ENCODE measurements at regions not wholly inside any gene's neighbourhood (a gene's known extent, or its start where the extent isn't known, plus 50 kb on each side); places are given as distances from the start of the nearest gene placed in this dataset.
A peak's percentile ranks its signal among the peaks of the same experiment; 100 is the strongest.

DNA sequence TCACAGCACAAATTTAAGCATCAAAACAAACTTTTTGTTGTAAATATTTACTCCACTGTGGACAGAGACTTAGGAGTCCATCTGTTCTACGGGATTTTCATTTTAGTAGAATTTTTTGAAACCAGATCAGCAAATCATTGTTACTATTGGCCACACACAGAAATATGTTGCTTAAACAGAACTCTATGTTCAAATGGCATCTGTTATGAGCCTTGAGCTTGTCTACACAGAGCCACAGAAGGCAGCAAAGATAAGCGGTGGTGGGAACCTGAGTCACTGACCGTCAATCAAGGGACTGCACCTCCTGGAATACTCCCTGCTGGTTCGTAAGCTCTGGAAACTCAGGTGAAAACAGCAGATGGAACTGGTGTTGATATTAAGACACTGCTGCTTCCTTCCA lies 156.8 kb downstream of the TMEM200C start:
- TF ChIP-seq, protein P1, sequence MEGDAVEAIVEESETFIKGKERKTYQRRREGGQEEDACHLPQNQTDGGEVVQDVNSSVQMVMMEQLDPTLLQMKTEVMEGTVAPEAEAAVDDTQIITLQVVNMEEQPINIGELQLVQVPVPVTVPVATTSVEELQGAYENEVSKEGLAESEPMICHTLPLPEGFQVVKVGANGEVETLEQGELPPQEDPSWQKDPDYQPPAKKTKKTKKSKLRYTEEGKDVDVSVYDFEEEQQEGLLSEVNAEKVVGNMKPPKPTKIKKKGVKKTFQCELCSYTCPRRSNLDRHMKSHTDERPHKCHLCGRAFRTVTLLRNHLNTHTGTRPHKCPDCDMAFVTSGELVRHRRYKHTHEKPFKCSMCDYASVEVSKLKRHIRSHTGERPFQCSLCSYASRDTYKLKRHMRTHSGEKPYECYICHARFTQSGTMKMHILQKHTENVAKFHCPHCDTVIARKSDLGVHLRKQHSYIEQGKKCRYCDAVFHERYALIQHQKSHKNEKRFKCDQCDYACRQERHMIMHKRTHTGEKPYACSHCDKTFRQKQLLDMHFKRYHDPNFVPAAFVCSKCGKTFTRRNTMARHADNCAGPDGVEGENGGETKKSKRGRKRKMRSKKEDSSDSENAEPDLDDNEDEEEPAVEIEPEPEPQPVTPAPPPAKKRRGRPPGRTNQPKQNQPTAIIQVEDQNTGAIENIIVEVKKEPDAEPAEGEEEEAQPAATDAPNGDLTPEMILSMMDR (IDR thresholded peaks at IDR 0.05): no peak
- no peak overlapping the region for H3K9ac ChIP-seq (ENCODE audit: low read depth in 2 of 2, low read length in 2 of 2)
- intact Hi-C loops (cut with DNase I): no loop called here
- H3K36me3 ChIP-seq: no peaks in the 10 kb centered on the region
- H3K4me1 ChIP-seq: no peaks in the 10 kb centered on the region
- no peak overlapping the region for H3K4me3 ChIP-seq
- H3K9me3 ChIP-seq: no peaks in the 10 kb centered on the region
- no peak for DNase-seq
- no peaks in the 10 kb centered on the region for H3K27me3 ChIP-seq
- no peak overlapping the region for H3K27ac ChIP-seq

- Histone ChIP-seq H3K27me3 (no peaks in the 10 kb centered on the region), H3K4me1 (no peaks in the 10 kb centered on the region), H3K4me3 (no peak overlapping the region), H3K27ac (no peak overlapping the region), H3K9ac (ENCODE audit: low read depth in 2 of 2, low read length in 2 of 2) (no peak overlapping the region), H3K9me3 (no peaks in the 10 kb centered on the region), H3K36me3 (no peaks in the 10 kb centered on the region)
- intact Hi-C loops (cut with DNase I): no loop called here
- no peak for DNase-seq
- TF ChIP-seq, protein P1 (IDR thresholded peaks at IDR 0.05): no peak
These were observed 163.0 kb downstream of the TMEM200C start for GRCh38 chr18:5732318-5732717.

DNA sequence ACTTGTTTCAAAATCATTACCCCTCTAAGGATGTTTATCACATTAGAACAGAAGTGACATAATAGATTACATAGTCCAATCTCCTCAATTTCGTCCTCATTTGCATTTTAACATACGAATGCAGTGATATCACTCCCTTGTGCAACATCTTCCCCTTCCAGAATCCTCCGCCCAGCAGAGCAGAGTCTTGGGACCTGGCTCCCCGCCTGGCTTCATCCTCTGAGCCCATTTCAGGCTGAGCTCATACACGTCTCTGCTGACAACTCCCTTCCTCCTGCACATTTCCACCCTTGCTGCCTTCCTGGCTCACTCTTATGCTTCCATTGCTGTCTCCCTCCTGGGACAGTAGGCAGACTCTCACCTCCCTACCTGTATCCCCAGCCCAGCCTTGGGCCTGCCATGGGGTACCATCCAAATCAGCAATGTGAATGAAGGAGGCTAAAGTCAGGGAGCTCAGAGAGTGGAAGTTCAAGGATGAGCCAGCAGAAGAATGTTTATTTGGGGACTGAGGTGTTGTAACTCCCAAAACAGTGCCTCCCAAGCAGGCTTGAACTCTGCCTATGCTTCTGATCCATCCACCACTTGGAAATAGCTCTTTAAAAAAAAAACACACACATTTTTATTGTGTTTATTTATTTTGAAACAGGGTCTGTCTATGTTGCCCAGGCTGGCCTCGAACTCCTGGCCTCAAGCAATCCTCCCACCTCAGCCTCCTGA lies 165.2 kb downstream of the TMEM200C start:
- Histone ChIP-seq H3K27ac (no peak overlapping the region), H3K4me3 (no peak overlapping the region), H3K27me3 (no peaks in the 10 kb centered on the region), H3K9ac (ENCODE audit: low read depth in 2 of 2, low read length in 2 of 2) (no peak overlapping the region), H3K9me3 (no peaks in the 10 kb centered on the region), H3K36me3 (no peaks in the 10 kb centered on the region), H3K4me1 (no peaks in the 10 kb centered on the region)
- peak; percentile 23 for DNase-seq
- intact Hi-C loops (cut with DNase I): no loop called here
- TF ChIP-seq, protein P1 (IDR thresholded peaks at IDR 0.05): no peak

GRCh38 chr18:5728531-5728930 lies 166.8 kb downstream of the TMEM200C start:
- intact Hi-C loops (cut with DNase I): no loop called here
- no peaks in the 10 kb centered on the region for H3K36me3 ChIP-seq
- no peak overlapping the region for H3K27ac ChIP-seq
- H3K9ac ChIP-seq (ENCODE audit: low read depth in 2 of 2, low read length in 2 of 2): no peak overlapping the region
- H3K9me3 ChIP-seq: no peaks in the 10 kb centered on the region
- TF ChIP-seq, protein P1 (IDR thresholded peaks at IDR 0.05): no peak
- H3K4me1 ChIP-seq: no peaks in the 10 kb centered on the region
- DNase-seq: no peak
- H3K27me3 ChIP-seq: no peaks in the 10 kb centered on the region
- H3K4me3 ChIP-seq: no peak overlapping the region

GRCh38 chr18:5726011-5726410 lies 169.3 kb downstream of the TMEM200C start:
- Histone ChIP-seq H3K27ac (no peak overlapping the region), H3K4me1 (no peaks in the 10 kb centered on the region), H3K9ac (ENCODE audit: low read depth in 2 of 2, low read length in 2 of 2) (no peak overlapping the region), H3K27me3 (no peaks in the 10 kb centered on the region), H3K9me3 (no peaks in the 10 kb centered on the region), H3K4me3 (no peak overlapping the region), H3K36me3 (no peaks in the 10 kb centered on the region)
- intact Hi-C loops (cut with DNase I): no loop called here
- TF ChIP-seq, protein P1 (IDR thresholded peaks at IDR 0.05): no peak
- DNase-seq: no peak
